Mesendoderm (in vitro differentiated cells): ENCODE measurements at regions not wholly inside any gene's neighbourhood (a gene's known extent, or its start where the extent isn't known, plus 50 kb on each side); places are given as distances from the start of the nearest gene placed in this dataset.
A peak's percentile ranks its signal among the peaks of the same experiment; 100 is the strongest.

Experiments used
- DNase-seq: peaks from one replicate; pipeline ENCODE4 v3.0.0; 2013
- H2AK5ac ChIP-seq: 2 replicates; pipeline ENCODE4 v1.6.1; 2013; ENCODE audit warnings: low read length, inconsistent platforms
- H2BK120ac ChIP-seq: 2 replicates; pipeline ENCODE4 v1.6.1; 2013; ENCODE audit warnings: low read depth, mild to moderate bottlenecking, low read length, moderate library complexity, mixed read lengths
- H2BK15ac ChIP-seq: replicated peaks from 2 replicates; pipeline ENCODE4 v1.6.1; 2013; ENCODE audit warnings: low read depth, mild to moderate bottlenecking, moderate library complexity
- H2BK5ac ChIP-seq: 2 replicates; pipeline ENCODE4 v1.6.1; 2013; ENCODE audit warnings: low read length, inconsistent platforms
- H3K18ac ChIP-seq: 2 replicates; pipeline ENCODE4 v1.6.1; 2013; ENCODE audit warnings: mild to moderate bottlenecking, low read length, mixed read lengths
- H3K23ac ChIP-seq: one replicate; pipeline ENCODE4 v1.6.1; 2013; ENCODE audit warnings: low read length
- H3K27ac ChIP-seq: 2 replicates; pipeline ENCODE4 v1.5.1; 2013; ENCODE audit warnings: low read depth, mild to moderate bottlenecking, inconsistent platforms, low read length, moderate library complexity
- H3K27me3 ChIP-seq: 2 replicates; pipeline ENCODE4 v1.6.1; 2013; ENCODE audit warnings: low read length, control low read depth, mild to moderate bottlenecking, inconsistent platforms; ENCODE audit not compliant: insufficient read depth, poor library complexity
- H3K36me3 ChIP-seq: 2 replicates; pipeline ENCODE4 v1.6.1; 2013; ENCODE audit warnings: low read length, inconsistent platforms; ENCODE audit not compliant: control insufficient read depth, insufficient read depth
- H3K4ac ChIP-seq: one replicate; pipeline ENCODE4 v1.6.1; 2013; ENCODE audit warnings: low read depth, mild to moderate bottlenecking, low read length, moderate library complexity
- H3K4me1 ChIP-seq: 2 replicates; pipeline ENCODE4 v1.6.1; 2013; ENCODE audit warnings: low read depth, low read length, inconsistent platforms; ENCODE audit not compliant: control insufficient read depth
- H3K4me2 ChIP-seq: 2 replicates; pipeline ENCODE4 v1.6.1; 2013; ENCODE audit warnings: low read length
- H3K4me3 ChIP-seq: 2 replicates; pipeline ENCODE4 v1.5.1; 2013; ENCODE audit warnings: mild to moderate bottlenecking, low read length
- H3K56ac ChIP-seq: one replicate; pipeline ENCODE4 v1.6.1; 2013; ENCODE audit warnings: low read length
- H3K79me1 ChIP-seq: 2 replicates; pipeline ENCODE4 v1.6.1; 2013; ENCODE audit warnings: low read length, inconsistent platforms
- H3K79me2 ChIP-seq: 2 replicates; pipeline ENCODE4 v1.6.1; 2013; ENCODE audit warnings: mild to moderate bottlenecking, low read length; ENCODE audit not compliant: control insufficient read depth, insufficient read depth
- H3K9ac ChIP-seq: 2 replicates; pipeline ENCODE4 v1.6.1; 2013; ENCODE audit warnings: low read length, inconsistent platforms
- H4K5ac ChIP-seq: one replicate; pipeline ENCODE4 v1.6.1; 2013; ENCODE audit warnings: low read length
- H4K8ac ChIP-seq: one replicate; pipeline ENCODE4 v1.6.1; 2013; ENCODE audit warnings: low read depth, mild to moderate bottlenecking, control low read depth, low read length, moderate library complexity
- WGBS: extraction: QIAGEN DNeasy Blood & Tissue Kit; methylation state at CpG from one replicate; pipeline ENCODE4 v1.1.7; 2013; ENCODE audit warnings: low lambda C conversion rate, missing lambda C conversion rate; ENCODE audit not compliant: insufficient coverage; ENCODE audit errors: extremely low coverage; 5-methylcytosine and 5-hydroxymethylcytosine counted together

DNA sequence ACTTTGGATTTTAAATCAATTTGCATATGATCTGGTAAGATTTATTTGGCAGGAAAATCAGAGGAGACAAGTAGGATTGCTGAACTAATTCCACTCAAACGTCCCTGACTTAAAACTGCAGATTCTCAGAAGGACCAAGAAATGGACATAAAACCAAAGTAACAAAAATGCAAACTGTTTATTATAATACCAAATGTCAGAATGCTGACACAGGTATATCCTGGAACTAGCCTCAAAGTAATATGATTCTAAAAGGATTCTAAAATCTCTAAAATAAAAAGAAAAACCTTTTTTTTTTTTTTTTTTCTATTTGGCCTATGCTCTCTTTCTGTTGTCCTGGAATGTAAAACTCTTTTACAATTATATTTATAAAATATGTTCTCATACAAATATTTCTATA is 74.4 kb upstream of the BTBD3 start:
- Histone ChIP-seq H3K4me2 (no peak overlapping the region), H2AK5ac (no peak overlapping the region), H3K9ac (no peak overlapping the region), H2BK5ac (no peak overlapping the region), H3K27me3 (no peaks in the 10 kb centered on the region), H3K36me3 (no peaks in the 10 kb centered on the region), H3K18ac (no peak overlapping the region), H3K23ac (no peak overlapping the region), H2BK15ac (no peak overlapping the region), H3K4me1 (no peaks in the 10 kb centered on the region), H3K4me3 (no peak overlapping the region), H3K4ac (no peak overlapping the region), H2BK120ac (no peak overlapping the region), H3K79me2 (no peaks in the 10 kb centered on the region), H3K27ac (no peak overlapping the region), H4K8ac (no peak overlapping the region), H3K56ac (no peak overlapping the region), H3K79me1 (no peaks in the 10 kb centered on the region), H4K5ac (no peak overlapping the region)
- DNase-seq: no peak
- WGBS: no CpG with 5 or more reads among the region's 1 CpG

DNA sequence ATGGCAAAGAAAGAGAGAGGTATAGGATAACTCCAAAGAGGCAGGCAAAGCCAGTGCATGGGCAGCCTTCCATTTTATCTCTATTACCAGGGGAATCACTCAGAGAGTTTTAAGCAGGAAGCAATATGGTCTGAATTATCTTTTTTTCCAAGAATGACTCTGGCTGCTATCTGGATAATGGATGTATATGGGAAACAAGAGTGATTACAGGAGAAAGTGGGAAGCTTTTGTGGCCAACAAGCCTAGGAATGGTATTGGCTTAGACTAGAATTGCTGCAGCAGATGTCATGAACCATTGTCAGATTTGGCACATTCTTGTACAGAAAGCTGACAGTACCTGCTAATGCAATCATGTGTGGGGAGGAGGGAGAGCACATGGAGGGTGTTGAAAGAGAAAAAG is 73.0 kb upstream of the BTBD3 start:
- Histone ChIP-seq H4K8ac (no peak overlapping the region), H3K18ac (no peak overlapping the region), H3K23ac (no peak overlapping the region), H3K4me3 (no peak overlapping the region), H3K36me3 (no peaks in the 10 kb centered on the region), H3K4ac (no peak overlapping the region), H3K56ac (no peak overlapping the region), H3K4me2 (no peak overlapping the region), H3K9ac (no peak overlapping the region), H4K5ac (no peak overlapping the region), H3K27ac (no peak overlapping the region), H2BK120ac (no peak overlapping the region), H2BK15ac (no peak overlapping the region), H3K79me1 (no peaks in the 10 kb centered on the region), H3K79me2 (no peaks in the 10 kb centered on the region), H2AK5ac (no peak overlapping the region), H2BK5ac (no peak overlapping the region), H3K4me1 (no peaks in the 10 kb centered on the region), H3K27me3 (no peaks in the 10 kb centered on the region)
- DNase-seq: no peak

DNA sequence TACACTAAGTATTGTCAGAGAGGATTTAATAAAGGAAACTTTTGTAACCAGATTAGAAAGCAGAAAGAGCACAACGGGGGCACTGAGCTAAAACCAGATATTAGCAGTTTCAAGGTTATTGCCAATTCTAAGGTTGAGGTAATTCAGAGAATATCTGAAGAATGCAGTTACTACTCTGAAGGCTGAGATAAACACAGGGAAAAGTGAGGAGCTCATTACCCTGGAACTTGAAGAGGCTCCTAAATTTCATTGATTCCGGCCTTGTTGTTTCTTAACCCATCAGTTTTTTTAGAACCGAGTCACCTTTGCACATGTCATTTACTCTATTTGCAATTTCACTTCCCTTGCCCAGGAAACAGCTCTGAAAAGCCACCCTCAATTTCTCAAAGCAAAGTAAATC is 72.4 kb upstream of the BTBD3 start:
- Histone ChIP-seq H3K4me1 (no peaks in the 10 kb centered on the region), H2AK5ac (no peak overlapping the region), H3K23ac (no peak overlapping the region), H3K27ac (no peak overlapping the region), H2BK15ac (no peak overlapping the region), H3K79me2 (no peaks in the 10 kb centered on the region), H3K4ac (no peak overlapping the region), H3K27me3 (no peaks in the 10 kb centered on the region), H3K36me3 (no peaks in the 10 kb centered on the region), H3K18ac (no peak overlapping the region), H4K5ac (no peak overlapping the region), H2BK120ac (no peak overlapping the region), H3K79me1 (no peaks in the 10 kb centered on the region), H2BK5ac (no peak overlapping the region), H3K9ac (no peak overlapping the region), H4K8ac (no peak overlapping the region), H3K4me2 (no peak overlapping the region), H3K56ac (no peak overlapping the region), H3K4me3 (no peak overlapping the region)
- peak; percentile 39 for DNase-seq
- no CpG with 5 or more reads among the region's 3 CpGs for WGBS

DNA sequence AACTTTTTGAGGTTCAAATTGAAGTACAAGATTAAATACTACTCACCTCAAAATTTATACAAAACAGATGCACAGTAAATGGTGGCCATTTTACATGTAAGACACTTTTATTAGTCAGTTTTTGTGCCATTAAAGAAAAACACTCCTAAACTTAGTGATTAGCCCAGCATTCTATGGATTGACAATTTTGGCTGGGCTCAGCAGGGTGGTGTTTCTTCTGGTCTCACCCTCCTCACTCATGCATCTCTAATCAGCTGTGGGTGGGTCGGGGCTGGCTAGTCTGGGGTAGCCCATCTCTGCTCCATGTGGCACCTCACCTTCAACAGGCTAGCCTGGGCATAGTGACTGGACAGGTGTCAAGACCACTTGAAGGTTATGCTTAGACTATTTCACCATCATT is 71.6 kb upstream of the BTBD3 start:
- Histone ChIP-seq H3K27ac (no peak overlapping the region), H3K27me3 (no peaks in the 10 kb centered on the region), H3K9ac (no peak overlapping the region), H3K23ac (no peak overlapping the region), H3K36me3 (no peaks in the 10 kb centered on the region), H2BK120ac (no peak overlapping the region), H3K4me3 (no peak overlapping the region), H2BK5ac (no peak overlapping the region), H3K79me2 (no peaks in the 10 kb centered on the region), H3K4ac (no peak overlapping the region), H3K4me1 (no peaks in the 10 kb centered on the region), H3K18ac (no peak overlapping the region), H4K8ac (no peak overlapping the region), H4K5ac (no peak overlapping the region), H2AK5ac (no peak overlapping the region), H2BK15ac (no peak overlapping the region), H3K4me2 (no peak overlapping the region), H3K56ac (no peak overlapping the region), H3K79me1 (no peaks in the 10 kb centered on the region)
- no CpG with 5 or more reads among the region's 1 CpG for WGBS
- no peak for DNase-seq

DNA sequence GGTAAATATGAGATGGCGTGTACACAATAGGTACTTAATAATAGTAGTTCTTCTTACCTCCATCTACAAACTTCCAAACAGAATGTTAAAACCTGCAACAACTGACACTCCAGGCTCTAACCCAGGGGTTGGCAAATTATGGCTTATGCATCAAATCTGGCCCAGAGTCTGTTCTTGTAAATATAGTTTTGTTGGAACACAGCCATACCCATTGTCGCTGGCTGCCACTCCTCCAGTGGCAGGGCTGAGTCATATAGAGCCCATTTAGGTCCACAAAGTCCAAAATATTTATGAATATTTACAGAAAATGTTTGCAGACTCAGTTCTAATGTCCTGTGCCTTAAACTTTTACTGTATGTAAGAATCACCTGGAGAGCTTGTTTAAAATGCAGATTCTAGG is 69.9 kb upstream of the BTBD3 start:
- H3K4me1 ChIP-seq: no peaks in the 10 kb centered on the region
- no peak overlapping the region for H3K18ac ChIP-seq
- H3K27ac ChIP-seq: no peak overlapping the region
- no peaks in the 10 kb centered on the region for H3K27me3 ChIP-seq
- no peak overlapping the region for H3K9ac ChIP-seq
- no peak overlapping the region for H4K8ac ChIP-seq
- H3K79me1 ChIP-seq: no peaks in the 10 kb centered on the region
- no peak overlapping the region for H2BK5ac ChIP-seq
- H3K56ac ChIP-seq: no peak overlapping the region
- H3K36me3 ChIP-seq: no peaks in the 10 kb centered on the region
- no peak overlapping the region for H2BK120ac ChIP-seq
- H3K4me2 ChIP-seq: no peak overlapping the region
- H3K23ac ChIP-seq: no peak overlapping the region
- no peak overlapping the region for H4K5ac ChIP-seq
- no peaks in the 10 kb centered on the region for H3K79me2 ChIP-seq
- DNase-seq: no peak
- no CpG with 5 or more reads among the region's 2 CpGs for WGBS
- no peak overlapping the region for H2BK15ac ChIP-seq
- H3K4me3 ChIP-seq: no peak overlapping the region
- H2AK5ac ChIP-seq: no peak overlapping the region
- H3K4ac ChIP-seq: no peak overlapping the region

DNA sequence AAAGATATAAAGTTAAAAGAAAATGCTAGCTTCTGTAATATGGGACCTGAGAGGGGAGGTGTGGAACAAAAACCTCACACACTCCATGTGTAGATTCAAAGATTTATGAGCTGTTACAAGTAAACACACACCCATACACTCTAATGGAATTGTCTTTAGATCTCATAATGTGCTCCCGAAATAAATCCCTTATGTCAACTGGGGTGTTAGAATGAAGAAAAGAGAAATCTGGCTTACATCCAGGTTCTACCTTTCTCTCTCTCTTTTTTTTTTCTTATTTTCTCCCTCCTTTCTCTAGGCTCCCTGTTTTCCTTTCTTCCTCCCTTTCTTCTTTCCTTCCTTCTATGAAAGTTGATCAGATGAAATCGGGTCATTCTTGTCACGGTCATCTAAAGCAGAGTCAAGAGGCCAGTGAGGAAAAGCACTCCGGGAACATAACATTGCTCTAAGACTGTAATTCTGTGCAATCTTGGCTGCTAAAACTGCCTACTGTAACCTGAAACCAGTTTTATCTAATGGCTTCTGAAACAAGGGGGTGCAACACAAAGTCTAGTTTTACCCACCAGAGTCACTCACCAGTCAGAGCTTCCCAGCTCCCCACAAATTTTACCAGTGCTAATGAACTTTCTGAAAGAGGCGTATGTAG is 68.3 kb upstream of the BTBD3 start:
- Histone ChIP-seq H2AK5ac (no peak overlapping the region), H2BK15ac (no peak overlapping the region), H3K27me3 (no peaks in the 10 kb centered on the region), H3K56ac (no peak overlapping the region), H4K8ac (no peak overlapping the region), H3K36me3 (no peaks in the 10 kb centered on the region), H4K5ac (no peak overlapping the region), H3K79me2 (no peaks in the 10 kb centered on the region), H3K79me1 (no peaks in the 10 kb centered on the region), H3K4me2 (no peak overlapping the region), H3K23ac (no peak overlapping the region), H2BK120ac (no peak overlapping the region), H3K4me3 (no peak overlapping the region), H3K27ac (no peak overlapping the region), H3K4me1 (no peaks in the 10 kb centered on the region), H3K4ac (no peak overlapping the region), H3K9ac (no peak overlapping the region), H3K18ac (no peak overlapping the region), H2BK5ac (no peak overlapping the region)
- no CpG with 5 or more reads among the region's 5 CpGs for WGBS
- no peak for DNase-seq
